Glutamatergic neuron (in vitro differentiated cells): ENCODE measurements at regions not wholly inside any gene's neighbourhood (a gene's known extent, or its start where the extent isn't known, plus 50 kb on each side); places are given as distances from the start of the nearest gene placed in this dataset.
"Not testable (repeated sequence)": the region's sequence is repeated elsewhere in the genome, so short reads cannot be mapped to it uniquely, and the experiment has no call there.

ENCODE experiments used
- DNase-seq: peaks from one replicate; pipeline ENCODE4 v3.0.0; 2022
- H3K27ac Mint-ChIP-seq: one replicate; pipeline ENCODE4 v1.8.0; 2020; ENCODE audit warnings: mild to moderate bottlenecking, mixed read lengths, inconsistent platforms; ENCODE audit not compliant: unreplicated experiment
- H3K27me3 Mint-ChIP-seq: one replicate; pipeline ENCODE4 v1.8.0; 2020; ENCODE audit warnings: mild to moderate bottlenecking, moderate library complexity, mixed read lengths, inconsistent platforms; ENCODE audit not compliant: unreplicated experiment
- H3K36me3 Mint-ChIP-seq: one replicate; pipeline ENCODE4 v1.8.0; 2020; ENCODE audit warnings: mild to moderate bottlenecking, mixed read lengths, inconsistent platforms; ENCODE audit not compliant: unreplicated experiment
- H3K4me1 Mint-ChIP-seq: one replicate; pipeline ENCODE4 v1.8.0; 2020; ENCODE audit warnings: mild to moderate bottlenecking, low read depth, mixed read lengths, inconsistent platforms; ENCODE audit not compliant: unreplicated experiment
- H3K4me3 Mint-ChIP-seq: one replicate; pipeline ENCODE4 v1.8.0; 2020; ENCODE audit warnings: mild to moderate bottlenecking, mixed read lengths, inconsistent platforms; ENCODE audit not compliant: unreplicated experiment
- H3K9me3 Mint-ChIP-seq: one replicate; pipeline ENCODE4 v1.8.0; 2020; ENCODE audit warnings: mild to moderate bottlenecking, moderate library complexity, mixed read lengths, inconsistent platforms; ENCODE audit not compliant: unreplicated experiment
- TF ChIP-seq, protein P1 (sequence below): fragments of 200-600 bp; sonication (generic); IDR thresholded peaks from one replicate; pipeline ENCODE4 v1.5.0; 2021; ENCODE audit not compliant: partially characterized antibody, unreplicated experiment

DNA sequence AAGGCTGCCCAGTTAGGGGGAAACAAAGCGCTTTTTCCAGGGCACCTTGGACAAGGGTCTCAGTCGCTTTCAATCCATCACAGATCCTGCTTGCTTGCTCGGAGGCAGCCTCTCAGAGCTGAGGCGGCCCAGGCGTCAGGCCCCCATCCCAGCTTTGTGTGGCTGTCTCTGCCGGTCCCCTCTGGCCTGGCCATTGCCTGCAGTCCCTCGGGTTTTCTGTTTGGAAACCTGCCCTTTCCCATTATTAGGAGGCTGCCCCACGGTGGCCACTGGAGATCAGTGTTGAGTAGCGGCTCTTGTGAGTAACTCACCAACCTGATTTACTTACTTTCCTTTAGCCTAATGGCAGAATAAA lies 216.1 kb downstream of the GLRX3 start:
- Mint-ChIP-seq H3K36me3 (no peaks in the 10 kb centered on the region), H3K9me3 (no peaks in the 10 kb centered on the region), H3K4me3 (no peak overlapping the region), H3K27me3 (peaks cover 3% of the 10 kb centered on the region), H3K27ac (no peak overlapping the region), H3K4me1 (no peaks in the 10 kb centered on the region)
- TF ChIP-seq, protein P1, sequence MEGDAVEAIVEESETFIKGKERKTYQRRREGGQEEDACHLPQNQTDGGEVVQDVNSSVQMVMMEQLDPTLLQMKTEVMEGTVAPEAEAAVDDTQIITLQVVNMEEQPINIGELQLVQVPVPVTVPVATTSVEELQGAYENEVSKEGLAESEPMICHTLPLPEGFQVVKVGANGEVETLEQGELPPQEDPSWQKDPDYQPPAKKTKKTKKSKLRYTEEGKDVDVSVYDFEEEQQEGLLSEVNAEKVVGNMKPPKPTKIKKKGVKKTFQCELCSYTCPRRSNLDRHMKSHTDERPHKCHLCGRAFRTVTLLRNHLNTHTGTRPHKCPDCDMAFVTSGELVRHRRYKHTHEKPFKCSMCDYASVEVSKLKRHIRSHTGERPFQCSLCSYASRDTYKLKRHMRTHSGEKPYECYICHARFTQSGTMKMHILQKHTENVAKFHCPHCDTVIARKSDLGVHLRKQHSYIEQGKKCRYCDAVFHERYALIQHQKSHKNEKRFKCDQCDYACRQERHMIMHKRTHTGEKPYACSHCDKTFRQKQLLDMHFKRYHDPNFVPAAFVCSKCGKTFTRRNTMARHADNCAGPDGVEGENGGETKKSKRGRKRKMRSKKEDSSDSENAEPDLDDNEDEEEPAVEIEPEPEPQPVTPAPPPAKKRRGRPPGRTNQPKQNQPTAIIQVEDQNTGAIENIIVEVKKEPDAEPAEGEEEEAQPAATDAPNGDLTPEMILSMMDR, result no peak
- peak; percentile 52 for DNase-seq

DNA sequence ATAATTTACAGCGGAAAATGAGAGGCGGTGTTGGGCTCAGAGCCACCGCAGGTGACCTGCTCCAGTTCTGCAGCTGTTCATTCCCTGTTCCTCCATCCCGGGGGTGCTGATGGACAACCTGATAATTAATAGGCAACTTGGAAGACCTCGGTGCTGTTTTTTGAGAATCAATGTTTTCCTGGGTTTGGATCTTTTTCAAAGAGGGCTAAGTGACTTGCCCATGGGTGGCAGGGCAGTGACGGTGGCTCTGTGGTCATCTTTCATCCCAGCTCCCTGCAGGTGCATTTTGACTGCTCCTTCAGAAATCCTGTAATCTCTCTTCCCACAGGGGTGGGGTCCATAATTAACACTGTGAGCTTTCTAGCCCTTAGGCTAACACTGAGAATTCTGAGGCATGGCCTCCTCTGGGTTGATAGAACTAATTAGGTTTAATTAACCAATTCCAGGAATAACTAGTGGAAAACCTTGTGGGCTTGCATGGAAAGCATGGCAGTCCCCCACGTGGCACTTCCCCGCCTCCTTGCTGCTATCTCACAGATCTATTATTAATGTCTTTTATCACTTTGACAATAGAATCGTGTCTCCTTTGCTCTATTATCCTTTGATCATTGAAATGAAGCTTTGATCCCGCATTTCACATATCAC lies 217.9 kb downstream of the GLRX3 start:
- Mint-ChIP-seq H3K27me3 (peaks cover 3% of the 10 kb centered on the region), H3K4me3 (no peak overlapping the region), H3K4me1 (no peaks in the 10 kb centered on the region), H3K36me3 (no peaks in the 10 kb centered on the region), H3K9me3 (peaks cover 7% of the 10 kb centered on the region), H3K27ac (no peak overlapping the region)
- DNase-seq, result no peak
- TF ChIP-seq, protein P1, result no peak

DNA sequence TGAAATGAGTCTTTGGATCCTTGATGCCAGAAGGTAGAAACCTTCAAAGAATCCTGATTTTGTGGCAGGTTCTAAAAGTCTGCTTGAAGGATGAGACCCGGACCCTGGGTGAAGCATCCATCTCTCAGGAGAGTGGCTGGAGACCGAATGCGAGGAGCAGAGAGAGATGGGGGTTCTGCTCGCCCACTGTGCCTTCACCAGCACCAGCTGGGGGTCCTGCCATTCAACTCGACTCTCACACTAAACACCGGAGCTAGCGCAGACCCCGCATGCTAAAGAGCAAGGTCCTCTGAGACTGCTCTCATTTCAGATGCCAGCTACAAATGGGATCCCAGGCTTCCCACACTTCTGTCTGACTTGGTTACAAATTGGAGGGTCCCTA lies 218.4 kb downstream of the GLRX3 start:
- no peak overlapping the region for H3K27ac Mint-ChIP-seq
- no peaks in the 10 kb centered on the region for H3K36me3 Mint-ChIP-seq
- TF ChIP-seq, protein P1, result no peak
- no peak for DNase-seq
- peaks cover 3% of the 10 kb centered on the region for H3K27me3 Mint-ChIP-seq
- no peaks in the 10 kb centered on the region for H3K4me1 Mint-ChIP-seq
- no peak overlapping the region for H3K4me3 Mint-ChIP-seq
- H3K9me3 Mint-ChIP-seq, result peaks cover 7% of the 10 kb centered on the region

DNA sequence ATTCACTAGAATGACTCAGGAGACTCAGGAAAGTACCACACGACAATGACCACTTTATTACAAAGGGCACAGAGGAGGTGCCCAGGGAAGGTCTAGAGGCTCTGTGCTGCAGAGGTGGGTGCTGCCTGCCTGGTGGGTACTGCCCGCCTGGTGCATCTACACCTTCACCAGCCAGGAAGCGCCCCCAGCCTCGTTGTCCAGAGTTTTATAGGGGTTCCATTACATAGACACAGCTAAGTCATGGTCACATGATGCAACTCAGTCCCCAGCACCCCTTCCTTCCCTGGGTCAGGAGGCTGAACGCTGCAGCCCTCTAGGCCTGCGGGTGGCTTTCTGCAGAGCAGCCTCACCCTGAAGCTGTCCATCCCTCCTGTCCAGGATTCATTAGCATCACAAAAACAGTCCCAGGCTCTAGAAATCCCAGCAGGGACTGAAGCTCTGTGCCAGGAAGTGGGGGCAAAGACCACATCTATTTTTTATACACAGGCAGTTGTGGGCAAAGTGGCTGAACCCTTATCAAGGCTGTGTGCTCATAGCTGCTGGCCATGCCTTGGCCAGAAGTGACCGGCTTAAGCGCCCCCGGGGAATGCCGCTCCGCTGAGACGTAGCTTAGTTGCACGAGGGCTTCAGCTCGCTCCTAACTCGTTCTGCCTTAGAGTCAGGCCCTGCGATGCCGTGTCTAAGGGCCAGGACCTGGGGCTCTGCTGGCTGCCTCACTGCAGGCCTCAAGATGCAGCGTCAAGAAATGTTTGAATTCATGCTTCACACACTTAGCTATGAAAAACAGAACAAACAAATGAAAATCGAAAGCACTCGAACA lies 219.0 kb downstream of the GLRX3 start:
- Mint-ChIP-seq H3K27me3 (peaks cover 3% of the 10 kb centered on the region), H3K9me3 (peaks cover 7% of the 10 kb centered on the region), H3K4me1 (no peaks in the 10 kb centered on the region), H3K27ac (no peak overlapping the region), H3K4me3 (no peak overlapping the region), H3K36me3 (no peaks in the 10 kb centered on the region)
- DNase-seq, result no peak
- TF ChIP-seq, protein P1, result no peak

DNA sequence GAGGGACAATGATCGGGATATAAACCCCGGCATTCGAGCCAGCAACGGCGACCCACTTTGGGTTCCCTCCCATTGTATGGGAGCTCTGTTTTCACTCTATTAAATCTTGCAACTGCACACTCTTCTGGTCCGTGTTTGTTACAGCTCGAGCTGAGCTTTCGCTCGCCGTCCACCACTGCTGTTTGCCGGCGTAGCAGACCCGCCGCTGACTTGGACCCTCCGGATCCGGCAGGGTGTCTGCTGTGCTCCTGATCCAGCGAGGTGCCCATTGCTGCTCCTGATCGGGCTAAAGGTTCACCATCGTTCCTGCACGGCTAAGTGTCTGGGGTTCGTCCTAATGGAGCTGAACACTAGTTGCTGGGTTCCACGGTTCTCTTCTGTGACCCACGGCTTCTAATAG lies 220.2 kb downstream of the GLRX3 start:
- not testable (repeated sequence) for H3K27me3 Mint-ChIP-seq, H3K4me1 Mint-ChIP-seq, DNase-seq, H3K4me3 Mint-ChIP-seq, H3K9me3 Mint-ChIP-seq, H3K27ac Mint-ChIP-seq, H3K36me3 Mint-ChIP-seq
